HCT116 (cell line): ENCODE measurements at regions not wholly inside any gene's neighbourhood (a gene's known extent, or its start where the extent isn't known, plus 50 kb on each side); places are given as distances from the start of the nearest gene placed in this dataset.

Experiments used
- ATAC-seq: fragments of 200-7000 bp; cut with Tn5 transposase; 2 replicates; pipeline ENCODE4 v1.9.1; 2020; ENCODE audit warnings: mild to moderate bottlenecking, moderate library complexity
- BruUV-seq: library from RNA; stranded (reverse); fragments of 400-500 nt; replicated peaks from 2 replicates; lab custom pipeline; 2021; lab: Mats Ljungman, UMichigan
- CTCF ChIA-PET: fragments of 300-600 bp; sonication (Branson Sonifier 250); formaldehyde crosslinking; loops from one replicate; lab custom pipeline; 2021; ENCODE audit warnings: antibody characterized with exemption; lab: Charles Lee
- POLR2A ChIA-PET: fragments of 300-600, 350-600 bp; sonication (Branson Sonifier 250); formaldehyde crosslinking; loops from one replicate; lab custom pipeline; 2021; ENCODE audit warnings: antibody characterized with exemption; lab: Charles Lee
- RAD21 ChIA-PET, 2 experiments: fragments of 300-600 bp; sonication (Branson Sonifier 250); formaldehyde crosslinking; loops; one replicate each; lab custom pipeline; 2023; ENCODE audit warnings: low total read pairs in 2 of 2; ENCODE audit not compliant: uncharacterized antibody in 2 of 2, unreplicated experiment in 2 of 2, low non-redundant PET in 1 of 2; lab: Charles Lee
- DNase-seq: peaks from one replicate; pipeline ENCODE4 v3.0.0-alpha.2; 2010; ENCODE audit warnings: low read depth, low spot score
- H2AFZ ChIP-seq: fragments of 200-600 bp; shearing (Covaris generic), sonication (generic); 2 replicates; pipeline ENCODE4 v1.6.1; 2017; ENCODE audit warnings: low read depth, mixed run types, mixed read lengths, antibody characterized with exemption, low read length; ENCODE audit not compliant: poor library complexity, severe bottlenecking
- H3K27ac ChIP-seq: 2 replicates; pipeline ENCODE4 v1.5.1; 2012; ENCODE audit warnings: low read depth, low read length
- H3K27me3 ChIP-seq: fragments of 200-600 bp; sonication (generic); 2 replicates; pipeline ENCODE4 v1.6.1; 2016; ENCODE audit warnings: mixed run types, low read length, mixed read lengths; ENCODE audit not compliant: insufficient read depth
- H3K36me3 ChIP-seq, 2 experiments: fragments of 200-500 bp in 1 of 2; fragments of 200-600 bp in 1 of 2; sonication (Bioruptor generic) in 1 of 2; sonication (generic) in 1 of 2; 2 replicates each; pipeline versions ENCODE4 v1.5.1 to v1.6.1; 2014 to 2016; ENCODE audit warnings: low read length in 2 of 2, inconsistent platforms in 1 of 2, mixed read lengths in 1 of 2, mixed run types in 1 of 2; ENCODE audit not compliant: insufficient read depth in 2 of 2, control insufficient read depth in 1 of 2
- H3K4me1 ChIP-seq, 2 experiments: fragments of 200-600 bp in 1 of 2; sonication (generic) in 1 of 2; 2 replicates each; pipeline versions ENCODE4 v1.5.1 to v1.6.1; 2012 to 2017; ENCODE audit warnings: low read length in 2 of 2, inconsistent platforms in 1 of 2, mild to moderate bottlenecking in 1 of 2, mixed read lengths in 1 of 2, mixed run types in 1 of 2, moderate library complexity in 1 of 2; ENCODE audit not compliant: insufficient read depth in 2 of 2, control insufficient read depth in 1 of 2
- H3K4me2 ChIP-seq: fragments of 200-600 bp; sonication (generic); 2 replicates; pipeline ENCODE4 v1.6.1; 2017; ENCODE audit warnings: mixed run types, low read length, mixed read lengths
- H3K4me3 ChIP-seq, 2 experiments: fragments of 200-600 bp in 1 of 2; sonication (generic) in 1 of 2; replicated peaks in 1 of 2; 2 replicates each; pipeline ENCODE4 v1.5.1; 2011 to 2016; ENCODE audit warnings: low read length in 2 of 2, control low read depth in 1 of 2, low read depth in 1 of 2, mild to moderate bottlenecking in 1 of 2, mixed read lengths in 1 of 2, mixed run types in 1 of 2
- H3K79me2 ChIP-seq: fragments of 200-600 bp; sonication (generic); 2 replicates; pipeline ENCODE4 v1.6.1; 2017; ENCODE audit warnings: mild to moderate bottlenecking, mixed run types, low read length, moderate library complexity, mixed read lengths; ENCODE audit not compliant: insufficient read depth
- H3K9ac ChIP-seq: fragments of 200-600 bp; sonication (generic); 2 replicates; pipeline ENCODE4 v1.6.1; 2016; ENCODE audit warnings: low read length, mixed read lengths
- H3K9me2 ChIP-seq: fragments of 200-600 bp; sonication (generic), shearing (Covaris generic); 2 replicates; pipeline ENCODE4 v1.6.1; 2017; ENCODE audit warnings: mixed run types, mild to moderate bottlenecking, moderate library complexity; ENCODE audit not compliant: insufficient read depth
- H3K9me3 ChIP-seq, 2 experiments: fragments of 200-500 bp in 1 of 2; fragments of 200-600 bp in 1 of 2; sonication (Bioruptor generic) in 1 of 2; sonication (generic) in 1 of 2; 2 replicates each; pipeline ENCODE4 v1.6.1; 2014 to 2017; ENCODE audit warnings: low read length in 2 of 2, mixed read lengths in 2 of 2, inconsistent platforms in 1 of 2, low read depth in 1 of 2, mild to moderate bottlenecking in 1 of 2, mixed run types in 1 of 2, moderate library complexity in 1 of 2; ENCODE audit not compliant: control insufficient read depth in 1 of 2, insufficient read depth in 1 of 2
- H4K20me1 ChIP-seq: fragments of 200-600 bp; sonication (generic), shearing (Covaris generic); 2 replicates; pipeline ENCODE4 v1.6.1; 2017; ENCODE audit warnings: mixed run types, mild to moderate bottlenecking, moderate library complexity; ENCODE audit not compliant: insufficient read depth
- CBX3 ChIP-seq: IDR thresholded peaks from 2 replicates; pipeline ENCODE4 v1.6.1; 2012; ENCODE audit warnings: low read depth
- CEBPB ChIP-seq: IDR thresholded peaks from 2 replicates; pipeline ENCODE4 v1.6.1; 2012; ENCODE audit warnings: low read depth
- EGR1 ChIP-seq: IDR thresholded peaks from 2 replicates; pipeline ENCODE4 v1.6.1; 2012; ENCODE audit warnings: low read depth
- ELF1 ChIP-seq: IDR thresholded peaks from 2 replicates; pipeline ENCODE4 v1.6.1; 2012; ENCODE audit warnings: low read depth, borderline replicate concordance
- EZH2 ChIP-seq: fragments of 200-600 bp; sonication (generic); IDR thresholded peaks from 2 replicates; pipeline ENCODE4 v1.6.1; 2017; ENCODE audit warnings: antibody characterized with exemption, mixed run types
- EZH2phosphoT487 ChIP-seq: fragments of 200-600 bp; IDR thresholded peaks from 2 replicates; pipeline ENCODE4 v1.6.1; 2018; ENCODE audit warnings: antibody characterized with exemption, borderline replicate concordance
- FOSL1 ChIP-seq: IDR thresholded peaks from 2 replicates; pipeline ENCODE4 v1.6.1; 2012; ENCODE audit warnings: low read depth
- JUND ChIP-seq: IDR thresholded peaks from 2 replicates; pipeline ENCODE4 v1.6.1; 2012
- POLR2AphosphoS5 ChIP-seq: IDR thresholded peaks from 2 replicates; pipeline ENCODE4 v1.6.1; 2011; ENCODE audit warnings: mild to moderate bottlenecking, low read depth, low read length, moderate library complexity
- RAD21 ChIP-seq: IDR thresholded peaks from 2 replicates; pipeline ENCODE4 v1.6.1; 2012; ENCODE audit warnings: low read depth, mild to moderate bottlenecking
- SIN3A ChIP-seq: IDR thresholded peaks from 2 replicates; pipeline ENCODE4 v1.6.1; 2012; ENCODE audit warnings: low read depth
- SP1 ChIP-seq: IDR thresholded peaks from 2 replicates; pipeline ENCODE4 v1.6.1; 2012; ENCODE audit warnings: low read depth
- TCF7L2 ChIP-seq: IDR thresholded peaks from 2 replicates; pipeline ENCODE4 v1.7.0; 2011; ENCODE audit warnings: borderline replicate concordance, inconsistent platforms; ENCODE audit not compliant: insufficient read depth, insufficient read length; ENCODE audit errors: extremely low read depth
- ZNF274 ChIP-seq: fragments of 200-500 bp; sonication (Bioruptor generic); IDR thresholded peaks from 2 replicates; pipeline ENCODE4 v1.6.1; 2014; ENCODE audit warnings: mild to moderate bottlenecking, low read depth, low read length, inconsistent platforms
- intact Hi-C: fragments of 100-400 bp; cut with micrococcal nuclease; formaldehyde crosslinking; loops from 2 replicates; pipeline ENCODE4 v1.10.0; 2022
- TF ChIP-seq, protein P1 (sequence below), 3 experiments: fragments of 200-600 bp in 1 of 3; sonication (generic) in 1 of 3; IDR thresholded peaks in 2 of 3; conservative IDR thresholded peaks in 1 of 3; 2 replicates each; pipeline ENCODE4 v1.5.1; 2012 to 2017; ENCODE audit warnings: low read depth in 2 of 3, low read length in 2 of 3, antibody characterized with exemption in 1 of 3, borderline replicate concordance in 1 of 3, control low read depth in 1 of 3, mild to moderate bottlenecking in 1 of 3, mixed read lengths in 1 of 3, mixed run types in 1 of 3, moderate library complexity in 1 of 3; ENCODE audit not compliant: insufficient read depth in 1 of 3
- TF ChIP-seq, protein P2 (sequence below): IDR thresholded peaks from 2 replicates; pipeline ENCODE4 v1.6.1; 2012
- TF ChIP-seq, protein P3 (sequence below): IDR thresholded peaks from 2 replicates; pipeline ENCODE4 v1.6.1; 2012
- TF ChIP-seq, protein P4 (sequence below): IDR thresholded peaks from 2 replicates; pipeline ENCODE4 v1.6.1; 2012; ENCODE audit warnings: low read depth

DNA sequence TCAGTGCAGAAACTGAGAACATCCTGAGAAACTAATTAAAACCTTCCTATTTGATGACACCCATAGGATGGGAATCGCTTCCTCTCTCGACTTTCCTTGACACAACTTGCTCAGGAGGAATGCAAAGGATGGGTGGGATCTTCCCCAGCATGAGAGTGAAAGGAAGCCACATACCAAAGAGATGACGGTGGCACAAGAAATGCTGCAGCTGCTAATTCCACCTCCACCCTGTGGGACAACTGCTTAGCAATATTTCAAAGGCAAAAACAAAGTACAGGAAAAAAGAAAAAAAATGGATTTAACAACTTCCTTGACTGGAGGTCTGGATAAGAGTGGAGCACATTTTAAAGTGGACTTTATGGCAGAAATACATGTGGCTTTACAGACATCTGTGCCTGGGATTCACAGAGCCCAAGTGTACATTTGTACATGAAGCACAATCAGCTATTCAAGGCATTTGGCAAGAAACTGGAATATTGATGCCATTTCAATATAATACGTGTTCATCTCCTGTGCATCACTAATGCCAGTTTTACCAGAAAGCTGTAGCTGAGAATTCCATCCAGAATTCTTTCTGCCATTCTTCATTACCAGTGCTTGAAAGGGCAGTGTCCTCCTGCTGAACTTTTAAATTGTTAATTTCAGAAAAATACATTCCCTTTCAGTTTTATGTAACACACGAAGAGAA, 359.2 kb upstream of the ACTBL2 start:
- Histone ChIP-seq H4K20me1 (no peaks in the 10 kb centered on the region), H3K4me2 (peak overlapping the region; percentile 83), H3K4me3 (peak overlapping the region in 1 of 2 experiments; percentile 54; a peak in 3 of 4 replicates), H3K79me2 (no peaks in the 10 kb centered on the region), H3K9me3 (no peaks in the 10 kb centered on the region), H3K27me3 (no peaks in the 10 kb centered on the region), H3K4me1 (peaks cover 43 to 69% of the 10 kb centered on the region in 2 experiments), H3K36me3 (no peaks in the 10 kb centered on the region), H3K27ac (peak overlapping the region; percentile 43; the same call in 1 of the 2 replicates), H2AFZ (peak overlapping the region; percentile 86), H3K9ac (peak overlapping the region; percentile 60), H3K9me2 (no peaks in the 10 kb centered on the region)
- DNase-seq (peak; percentile 65), ATAC-seq (peak; percentile 92)
- intact Hi-C loops = no loop called here
- ChIA-PET RAD21 (no interaction called here), CTCF (interaction anchor here (1.3 kb wide), 1 partner anchor 62 kb away, joined by 4 read pairs; no protein-coding TSS in a partner anchor), POLR2A (interaction anchor here (0.8 to 1.3 kb wide), 2 partner anchors 617 to 618 kb away, joined by 3 read pairs; partner anchors contain the start of gene PLK2)
- BruUV-seq = no TSS peak
- TF ChIP-seq, protein P1, sequence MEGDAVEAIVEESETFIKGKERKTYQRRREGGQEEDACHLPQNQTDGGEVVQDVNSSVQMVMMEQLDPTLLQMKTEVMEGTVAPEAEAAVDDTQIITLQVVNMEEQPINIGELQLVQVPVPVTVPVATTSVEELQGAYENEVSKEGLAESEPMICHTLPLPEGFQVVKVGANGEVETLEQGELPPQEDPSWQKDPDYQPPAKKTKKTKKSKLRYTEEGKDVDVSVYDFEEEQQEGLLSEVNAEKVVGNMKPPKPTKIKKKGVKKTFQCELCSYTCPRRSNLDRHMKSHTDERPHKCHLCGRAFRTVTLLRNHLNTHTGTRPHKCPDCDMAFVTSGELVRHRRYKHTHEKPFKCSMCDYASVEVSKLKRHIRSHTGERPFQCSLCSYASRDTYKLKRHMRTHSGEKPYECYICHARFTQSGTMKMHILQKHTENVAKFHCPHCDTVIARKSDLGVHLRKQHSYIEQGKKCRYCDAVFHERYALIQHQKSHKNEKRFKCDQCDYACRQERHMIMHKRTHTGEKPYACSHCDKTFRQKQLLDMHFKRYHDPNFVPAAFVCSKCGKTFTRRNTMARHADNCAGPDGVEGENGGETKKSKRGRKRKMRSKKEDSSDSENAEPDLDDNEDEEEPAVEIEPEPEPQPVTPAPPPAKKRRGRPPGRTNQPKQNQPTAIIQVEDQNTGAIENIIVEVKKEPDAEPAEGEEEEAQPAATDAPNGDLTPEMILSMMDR (IDR thresholded peaks at IDR 0.05 in 2 of 3, conservative IDR thresholded peaks at IDR 0.05 in 1 of 3; ENCODE audit: borderline replicate concordance in 1 of 3, insufficient read depth in 1 of 3, low read depth in 2 of 3, low read length in 2 of 3) = no peak
- TF ChIP-seq CEBPB (peak; percentile 64), SP1 (peak; percentile 74; the same call in 1 of the 2 replicates), EZH2phosphoT487 (no peak), TCF7L2 (no peak), CBX3 (peak; percentile 60; the same call in 1 of the 2 replicates), POLR2AphosphoS5 (no peak), JUND (peak; percentile 77), ZNF274 (no peak), EGR1 (no peak), RAD21 (no peak; the same call in 1 of the 2 replicates), SIN3A (0 out of 2 replicates have a peak, but pooled peaks have one; percentile 37), ELF1 (no peak), FOSL1 (peak; percentile 75), EZH2 (no peak)
- TF ChIP-seq, protein P2, sequence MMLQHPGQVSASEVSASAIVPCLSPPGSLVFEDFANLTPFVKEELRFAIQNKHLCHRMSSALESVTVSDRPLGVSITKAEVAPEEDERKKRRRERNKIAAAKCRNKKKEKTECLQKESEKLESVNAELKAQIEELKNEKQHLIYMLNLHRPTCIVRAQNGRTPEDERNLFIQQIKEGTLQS = peak; percentile 56; the same call in 1 of the 2 replicates
- TF ChIP-seq, protein P3, sequence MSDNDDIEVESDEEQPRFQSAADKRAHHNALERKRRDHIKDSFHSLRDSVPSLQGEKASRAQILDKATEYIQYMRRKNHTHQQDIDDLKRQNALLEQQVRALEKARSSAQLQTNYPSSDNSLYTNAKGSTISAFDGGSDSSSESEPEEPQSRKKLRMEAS = peak; percentile 37; the same call in 1 of the 2 replicates
- TF ChIP-seq, protein P4, sequence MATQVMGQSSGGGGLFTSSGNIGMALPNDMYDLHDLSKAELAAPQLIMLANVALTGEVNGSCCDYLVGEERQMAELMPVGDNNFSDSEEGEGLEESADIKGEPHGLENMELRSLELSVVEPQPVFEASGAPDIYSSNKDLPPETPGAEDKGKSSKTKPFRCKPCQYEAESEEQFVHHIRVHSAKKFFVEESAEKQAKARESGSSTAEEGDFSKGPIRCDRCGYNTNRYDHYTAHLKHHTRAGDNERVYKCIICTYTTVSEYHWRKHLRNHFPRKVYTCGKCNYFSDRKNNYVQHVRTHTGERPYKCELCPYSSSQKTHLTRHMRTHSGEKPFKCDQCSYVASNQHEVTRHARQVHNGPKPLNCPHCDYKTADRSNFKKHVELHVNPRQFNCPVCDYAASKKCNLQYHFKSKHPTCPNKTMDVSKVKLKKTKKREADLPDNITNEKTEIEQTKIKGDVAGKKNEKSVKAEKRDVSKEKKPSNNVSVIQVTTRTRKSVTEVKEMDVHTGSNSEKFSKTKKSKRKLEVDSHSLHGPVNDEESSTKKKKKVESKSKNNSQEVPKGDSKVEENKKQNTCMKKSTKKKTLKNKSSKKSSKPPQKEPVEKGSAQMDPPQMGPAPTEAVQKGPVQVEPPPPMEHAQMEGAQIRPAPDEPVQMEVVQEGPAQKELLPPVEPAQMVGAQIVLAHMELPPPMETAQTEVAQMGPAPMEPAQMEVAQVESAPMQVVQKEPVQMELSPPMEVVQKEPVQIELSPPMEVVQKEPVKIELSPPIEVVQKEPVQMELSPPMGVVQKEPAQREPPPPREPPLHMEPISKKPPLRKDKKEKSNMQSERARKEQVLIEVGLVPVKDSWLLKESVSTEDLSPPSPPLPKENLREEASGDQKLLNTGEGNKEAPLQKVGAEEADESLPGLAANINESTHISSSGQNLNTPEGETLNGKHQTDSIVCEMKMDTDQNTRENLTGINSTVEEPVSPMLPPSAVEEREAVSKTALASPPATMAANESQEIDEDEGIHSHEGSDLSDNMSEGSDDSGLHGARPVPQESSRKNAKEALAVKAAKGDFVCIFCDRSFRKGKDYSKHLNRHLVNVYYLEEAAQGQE = no peak
